RWPE1 (cell line): ENCODE measurements at regions not wholly inside any gene's neighbourhood (a gene's known extent, or its start where the extent isn't known, plus 50 kb on each side); places are given as distances from the start of the nearest gene placed in this dataset.

Experiments used
- CTCF ChIA-PET: fragments of 350-600 bp; sonication (Branson Sonifier 250); formaldehyde crosslinking; extraction: SDS; loops from one replicate; lab custom pipeline; 2021; lab: Yijun Ruan, JAX
- POLR2A ChIA-PET: fragments of 400-600 bp; formaldehyde crosslinking; extraction: SDS; loops from one replicate; lab custom pipeline; 2020; ENCODE audit warnings: antibody characterized with exemption; ENCODE audit not compliant: low non-redundant PET; lab: Yijun Ruan, JAX
- DNase-seq: peaks from one replicate; pipeline ENCODE4 v3.0.0; 2012; ENCODE audit warnings: low spot score
- H3K27ac ChIP-seq: fragments of 450-650 bp; 2 replicates; pipeline ENCODE4 v1.5.1; 2017
- CTCF ChIP-seq: fragments of 450-650 bp; conservative IDR thresholded peaks from 2 replicates; pipeline ENCODE4 v1.5.1; 2017; ENCODE audit warnings: low read depth, mild to moderate bottlenecking

GRCh38 chr10:129372172-129372571, 94.9 kb upstream of the MGMT start:
- DNase-seq: no peak
- no peak overlapping the region for H3K27ac ChIP-seq
- POLR2A ChIA-PET: no interaction called here
- no peak for TF ChIP-seq CTCF
- CTCF ChIA-PET: interaction anchor here (0.7 kb wide), 1 partner anchor 287 kb away, joined by 3 read pairs; no protein-coding TSS in a partner anchor

DNA sequence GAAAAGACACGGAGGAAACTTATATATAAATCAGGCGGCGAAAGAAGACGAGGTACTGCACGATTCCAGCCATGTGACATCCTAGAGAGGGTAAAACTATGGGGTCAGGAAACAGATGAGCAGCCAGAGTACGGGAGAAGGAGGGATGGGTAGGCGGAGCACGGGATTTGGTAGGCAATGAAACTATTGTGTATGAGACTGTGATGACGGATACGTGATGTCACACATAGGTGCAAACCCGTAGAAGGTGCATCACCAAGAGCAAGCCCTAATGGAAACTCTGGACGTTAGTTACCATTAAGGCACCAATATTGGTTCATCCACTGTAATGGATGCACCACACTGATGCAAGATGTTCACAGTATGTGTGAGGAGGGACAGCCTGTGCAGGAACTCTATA, 93.8 kb upstream of the MGMT start:
- no peak for TF ChIP-seq CTCF
- POLR2A ChIA-PET: no interaction called here
- no peak overlapping the region for H3K27ac ChIP-seq

GRCh38 chr10:129373718-129374117, 93.3 kb upstream of the MGMT start:
- DNase-seq: no peak
- H3K27ac ChIP-seq: no peak overlapping the region
- CTCF ChIA-PET: no interaction called here
- POLR2A ChIA-PET: no interaction called here
- TF ChIP-seq CTCF: no peak

More for the DNA sequence above, 93.8 kb upstream of the MGMT start:
- DNase-seq: no peak
- CTCF ChIA-PET: no interaction called here

- no peak for DNase-seq
- ChIA-PET POLR2A (no interaction called here), CTCF (no interaction called here)
- H3K27ac ChIP-seq: no peak overlapping the region
- TF ChIP-seq CTCF: no peak
These were observed 91.9 kb upstream of the MGMT start for GRCh38 chr10:129375171-129375570.

DNA sequence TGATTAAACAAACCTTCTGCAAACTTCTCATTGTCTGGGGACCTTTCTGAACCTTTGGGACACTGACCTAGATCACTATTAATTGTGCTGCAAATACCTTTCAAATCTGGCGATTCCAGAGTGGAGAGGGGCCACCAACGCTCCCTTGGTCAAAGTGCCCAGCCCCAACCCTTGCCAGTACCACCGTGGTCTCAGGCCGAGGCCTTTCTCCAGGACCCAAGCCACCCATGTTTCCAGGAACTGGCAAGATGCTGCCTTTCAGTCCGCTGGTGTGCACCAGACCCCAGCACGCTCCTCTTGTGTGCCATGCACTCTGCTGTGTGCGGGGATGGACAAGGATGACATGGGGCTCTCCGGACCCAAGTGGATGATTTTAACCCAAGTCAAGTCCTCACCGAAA, 91.1 kb upstream of the MGMT start:
- DNase-seq: no peak
- TF ChIP-seq CTCF: no peak
- no peak overlapping the region for H3K27ac ChIP-seq
- ChIA-PET POLR2A (no interaction called here), CTCF (no interaction called here)

GRCh38 chr10:129380279-129380678, 86.8 kb upstream of the MGMT start:
- no peak for DNase-seq
- H3K27ac ChIP-seq: no peak overlapping the region
- ChIA-PET POLR2A (no interaction called here), CTCF (no interaction called here)
- TF ChIP-seq CTCF: no peak

GRCh38 chr10:129381741-129382140, 85.3 kb upstream of the MGMT start:
- ChIA-PET POLR2A (no interaction called here), CTCF (interaction anchor here (0.6 kb wide), 1 partner anchor 389 kb away, joined by 3 read pairs; no protein-coding TSS in a partner anchor)
- no peak overlapping the region for H3K27ac ChIP-seq
- TF ChIP-seq CTCF: no peak
- DNase-seq: no peak
